ENCODE measurements at regions not wholly inside any gene's neighbourhood (a gene's known extent, or its start where the extent isn't known, plus 50 kb on each side); places are given as distances from the start of the nearest gene placed in this dataset.

GRCh38 chr2:236685979-236686520 is 116.4 kb downstream of the ACKR3 start:
- ChIA-PET POLR2A (ENCODE audit: low non-redundant PET) (no interaction called here), CTCF (no interaction called here)
- TF ChIP-seq CTCF (conservative IDR thresholded peaks at IDR 0.05; ENCODE audit: low read depth) = no peak

GRCh38 chr2:236686561-236686960 is 116.9 kb downstream of the ACKR3 start:
- POLR2A ChIA-PET (ENCODE audit: low non-redundant PET) = no interaction called here
- peak overlapping the region; percentile 69 for H3K27ac ChIP-seq
- no peak for TF ChIP-seq CTCF (conservative IDR thresholded peaks at IDR 0.05; ENCODE audit: low read depth)
- no peak for DNase-seq (ENCODE audit: low spot score)
- CTCF ChIA-PET = no interaction called here

More at GRCh38 chr2:236685979-236686520, 116.4 kb downstream of the ACKR3 start:
- H3K27ac ChIP-seq = peak overlapping the region; percentile 69
- no peak for DNase-seq (ENCODE audit: low spot score)

- no peak for DNase-seq (ENCODE audit: low spot score)
- H3K27ac ChIP-seq = peak overlapping the region; percentile 69
- POLR2A ChIA-PET (ENCODE audit: low non-redundant PET) = no interaction called here
- CTCF ChIA-PET = interaction anchor here (0.6 kb wide), 2 partner anchors 194 to 323 kb away, joined by 3 to 6 read pairs; no protein-coding TSS in a partner anchor
- no peak for TF ChIP-seq CTCF (conservative IDR thresholded peaks at IDR 0.05; ENCODE audit: low read depth)
Measured at GRCh38 chr2:236687296-236687965, 117.8 kb downstream of the ACKR3 start.

- peak overlapping the region; percentile 69 for H3K27ac ChIP-seq
- no peak for DNase-seq (ENCODE audit: low spot score)
- no peak for TF ChIP-seq CTCF (conservative IDR thresholded peaks at IDR 0.05; ENCODE audit: low read depth)
- CTCF ChIA-PET = interaction anchor here (0.6 kb wide), 2 partner anchors 46 to 322 kb away, joined by 3 to 4 read pairs; no protein-coding TSS in a partner anchor
- POLR2A ChIA-PET (ENCODE audit: low non-redundant PET) = no interaction called here
Measured at GRCh38 chr2:236688157-236688556, 118.5 kb downstream of the ACKR3 start.

GRCh38 chr2:236688563-236689392 is 119.2 kb downstream of the ACKR3 start:
- ChIA-PET POLR2A (ENCODE audit: low non-redundant PET) (no interaction called here), CTCF (interaction anchor here (0.6 kb wide), 1 partner anchor 46 kb away, joined by 4 read pairs; no protein-coding TSS in a partner anchor)
- H3K27ac ChIP-seq = peak overlapping the region; percentile 69
- DNase-seq (ENCODE audit: low spot score) = no peak
- no peak for TF ChIP-seq CTCF (conservative IDR thresholded peaks at IDR 0.05; ENCODE audit: low read depth)

- H3K27ac ChIP-seq = peak overlapping the region; percentile 69
- ChIA-PET POLR2A (ENCODE audit: low non-redundant PET) (no interaction called here), CTCF (no interaction called here)
- TF ChIP-seq CTCF (conservative IDR thresholded peaks at IDR 0.05; ENCODE audit: low read depth) = no peak
- no peak for DNase-seq (ENCODE audit: low spot score)
Measured at GRCh38 chr2:236689393-236689700, 119.7 kb downstream of the ACKR3 start.
